Osteoblast (primary cell): ENCODE measurements at regions not wholly inside any gene's neighbourhood (a gene's known extent, or its start where the extent isn't known, plus 50 kb on each side); places are given as distances from the start of the nearest gene placed in this dataset.

Experiments
- DNase-seq: peaks from one replicate; pipeline ENCODE4 v3.0.0; 2011; ENCODE audit warnings: low spot score, mixed read lengths; ENCODE audit not compliant: insufficient read length; ENCODE audit errors: missing footprints
- H2AFZ ChIP-seq: 2 replicates; pipeline ENCODE4 v1.6.0; 2011; ENCODE audit warnings: mild to moderate bottlenecking, low read length
- H3K27ac ChIP-seq: 2 replicates; pipeline ENCODE4 v1.5.1; 2011; ENCODE audit warnings: mild to moderate bottlenecking, low read depth, low read length, moderate library complexity
- H3K27me3 ChIP-seq: 2 replicates; pipeline ENCODE4 v1.6.0; 2012; ENCODE audit warnings: mild to moderate bottlenecking, control low read depth, inconsistent platforms, low read length, moderate library complexity; ENCODE audit not compliant: insufficient read depth
- H3K36me3 ChIP-seq: 2 replicates; pipeline ENCODE4 v1.5.1; 2011; ENCODE audit warnings: mild to moderate bottlenecking, low read length, control low read depth, moderate library complexity; ENCODE audit not compliant: insufficient read depth
- H3K4me1 ChIP-seq: 2 replicates; pipeline ENCODE4 v1.5.1; 2011; ENCODE audit warnings: mild to moderate bottlenecking, low read length, control low read depth, moderate library complexity; ENCODE audit not compliant: insufficient read depth
- H3K4me2 ChIP-seq: 2 replicates; pipeline ENCODE4 v1.6.0; 2011; ENCODE audit warnings: mild to moderate bottlenecking, low read length; ENCODE audit not compliant: insufficient read depth
- H3K4me3 ChIP-seq: fragments of 200-600 bp; sonication (generic); 3 replicates; pipeline ENCODE4 v1.5.1; 2012; ENCODE audit warnings: mild to moderate bottlenecking, low read length, inconsistent platforms; ENCODE audit not compliant: insufficient read depth
- H3K79me2 ChIP-seq: 2 replicates; pipeline ENCODE4 v1.6.0; 2012; ENCODE audit warnings: mild to moderate bottlenecking, low read length, control low read depth, inconsistent platforms; ENCODE audit not compliant: insufficient read depth
- H3K9me3 ChIP-seq: 2 replicates; pipeline ENCODE4 v1.5.1; 2011; ENCODE audit warnings: low read depth, low read length, control low read depth
- H4K20me1 ChIP-seq: 2 replicates; pipeline ENCODE4 v1.6.0; 2012; ENCODE audit warnings: mild to moderate bottlenecking, low read length, control low read depth; ENCODE audit not compliant: insufficient read depth
- CTCF ChIP-seq: IDR thresholded peaks from 2 replicates; pipeline ENCODE4 v1.5.1; 2011; ENCODE audit warnings: mild to moderate bottlenecking, low read depth, low read length, moderate library complexity; ENCODE audit errors: extremely low read depth

DNA sequence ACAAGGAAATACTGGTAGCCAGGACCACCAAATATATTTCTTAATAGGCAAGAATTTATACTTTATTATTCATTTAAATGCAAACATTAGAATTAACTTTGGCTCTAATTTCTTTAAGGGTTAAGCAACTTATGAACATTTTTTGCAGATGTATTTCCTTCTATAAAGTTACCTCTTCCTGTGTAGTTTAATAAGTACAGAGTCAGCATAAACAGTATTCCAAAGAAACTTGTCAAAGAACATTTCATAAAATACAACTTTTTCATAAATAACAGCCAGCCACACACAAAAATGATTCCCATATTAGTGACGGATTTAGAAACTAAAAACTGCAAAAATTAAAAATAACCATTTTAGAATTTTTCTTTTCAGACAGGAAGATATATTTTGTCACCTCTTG is 723.2 kb downstream of the KCNJ2 start:
- Histone ChIP-seq H3K4me1 (no peaks in the 10 kb centered on the region), H4K20me1 (no peaks in the 10 kb centered on the region), H2AFZ (no peak overlapping the region), H3K27me3 (no peaks in the 10 kb centered on the region), H3K9me3 (no peaks in the 10 kb centered on the region), H3K27ac (no peak overlapping the region), H3K4me2 (no peak overlapping the region), H3K79me2 (no peaks in the 10 kb centered on the region), H3K36me3 (no peaks in the 10 kb centered on the region), H3K4me3 (no peak overlapping the region)
- no peak for DNase-seq
- no peak for TF ChIP-seq CTCF

- peak; percentile 55 for DNase-seq
- peak overlapping the region; percentile 86 for H2AFZ ChIP-seq
- H3K27ac ChIP-seq = peak overlapping the region; percentile 6
- no peaks in the 10 kb centered on the region for H3K79me2 ChIP-seq
- H3K4me3 ChIP-seq = peak overlapping the region; percentile 57
- H4K20me1 ChIP-seq = no peaks in the 10 kb centered on the region
- no peaks in the 10 kb centered on the region for H3K36me3 ChIP-seq
- H3K9me3 ChIP-seq = no peaks in the 10 kb centered on the region
- peak overlapping the region; percentile 74 for H3K4me2 ChIP-seq
- no peaks in the 10 kb centered on the region for H3K27me3 ChIP-seq
- H3K4me1 ChIP-seq = no peaks in the 10 kb centered on the region
- TF ChIP-seq CTCF = peak; percentile 38
These were observed 727.5 kb downstream of the KCNJ2 start for GRCh38 chr17:70896843-70897242.

DNA sequence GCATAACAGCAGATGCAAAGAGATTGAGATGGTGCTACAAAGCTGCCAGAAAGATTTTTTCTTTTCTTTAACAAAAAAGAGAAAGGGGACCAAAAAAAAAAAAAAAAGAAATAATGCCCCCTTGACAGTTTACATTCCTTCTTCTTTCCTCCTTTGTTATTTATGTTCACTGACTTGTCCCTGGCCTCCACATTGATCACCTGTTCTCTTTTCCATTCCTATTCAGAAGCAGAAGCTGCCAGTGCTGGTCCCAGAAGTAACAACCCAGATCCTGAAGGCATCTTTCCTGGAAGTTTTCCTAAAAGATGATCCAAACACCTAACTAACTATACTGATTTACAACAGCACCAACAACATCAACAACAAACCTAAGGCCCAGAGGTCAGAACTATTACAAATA is 728.1 kb downstream of the KCNJ2 start:
- peak overlapping the region; percentile 86 for H2AFZ ChIP-seq
- no peak for DNase-seq

GRCh38 chr17:70901870-70902269 is 732.5 kb downstream of the KCNJ2 start:
- no peak for DNase-seq
- Histone ChIP-seq H3K79me2 (no peaks in the 10 kb centered on the region), H4K20me1 (no peaks in the 10 kb centered on the region), H3K27ac (no peak overlapping the region), H3K36me3 (no peaks in the 10 kb centered on the region), H3K4me1 (peaks cover 13% of the 10 kb centered on the region), H3K9me3 (no peaks in the 10 kb centered on the region), H2AFZ (no peak overlapping the region), H3K4me2 (no peak overlapping the region), H3K4me3 (no peak overlapping the region), H3K27me3 (no peaks in the 10 kb centered on the region)
- no peak for TF ChIP-seq CTCF

More for the DNA sequence above, 728.1 kb downstream of the KCNJ2 start:
- H3K79me2 ChIP-seq = no peaks in the 10 kb centered on the region
- H3K36me3 ChIP-seq = no peaks in the 10 kb centered on the region
- no peak overlapping the region for H3K27ac ChIP-seq
- H3K9me3 ChIP-seq = no peaks in the 10 kb centered on the region
- no peaks in the 10 kb centered on the region for H3K4me1 ChIP-seq
- no peaks in the 10 kb centered on the region for H4K20me1 ChIP-seq
- H3K4me2 ChIP-seq = peak overlapping the region; percentile 74
- no peaks in the 10 kb centered on the region for H3K27me3 ChIP-seq
- TF ChIP-seq CTCF = no peak
- H3K4me3 ChIP-seq = no peak overlapping the region
